Tibial nerve (tissue), 3 donors: ENCODE measurements at regions not wholly inside any gene's neighbourhood (a gene's known extent, or its start where the extent isn't known, plus 50 kb on each side); places are given as distances from the start of the nearest gene placed in this dataset.

Source experiments
- CTCF ChIP-seq, 5 experiments: fragments of 200-600 bp in 3 of 5; fragments of 450-650 bp in 2 of 5; sonication (generic) in 3 of 5; IDR thresholded peaks; one replicate each; pipeline ENCODE4 v1.5.1; 2016 to 2019; ENCODE audit warnings: antibody characterized with exemption in 5 of 5, mild to moderate bottlenecking in 3 of 5, moderate library complexity in 2 of 5
- POLR2A ChIP-seq, 2 donors: fragments of 450-650 bp; IDR thresholded peaks; one replicate each; pipeline ENCODE4 v1.6.1; 2017; ENCODE audit warnings: antibody characterized with exemption in 2 of 2, mild to moderate bottlenecking in 2 of 2, moderate library complexity in 2 of 2

GRCh38 chr3:194986208-194987043 lies 284.5 kb downstream of the XXYLT1 start:
- TF ChIP-seq POLR2A (IDR thresholded peaks at IDR 0.05): no peak
- no peak for TF ChIP-seq CTCF (IDR thresholded peaks at IDR 0.05)
